Body of pancreas (tissue), 4 donors: ENCODE measurements at regions not wholly inside any gene's neighbourhood (a gene's known extent, or its start where the extent isn't known, plus 50 kb on each side); places are given as distances from the start of the nearest gene placed in this dataset.

Experiments
- CTCF ChIP-seq, 7 experiments: fragments of 450-650 bp in 4 of 7; fragments of 200-600 bp in 3 of 7; sonication (generic) in 3 of 7; IDR thresholded peaks; one replicate each; pipeline ENCODE4 v1.5.1; 2016 to 2019; ENCODE audit warnings: antibody characterized with exemption in 7 of 7
- POLR2A ChIP-seq, 3 donors: fragments of 450-650 bp; IDR thresholded peaks; one replicate each; pipeline ENCODE4 v1.6.1; 2016; ENCODE audit warnings: antibody characterized with exemption in 3 of 3, mild to moderate bottlenecking in 2 of 3

- TF ChIP-seq CTCF (IDR thresholded peaks at IDR 0.05) (no peak), POLR2A (IDR thresholded peaks at IDR 0.05) (no peak)
These were observed 335.1 kb downstream of the METTL4 start for GRCh38 chr18:2236232-2236631.
